ENCODE measurements at regions not wholly inside any gene's neighbourhood (a gene's known extent, or its start where the extent isn't known, plus 50 kb on each side); places are given as distances from the start of the nearest gene placed in this dataset.
A peak's percentile ranks its signal among the peaks of the same experiment; 100 is the strongest.
"Not testable (repeated sequence)": the region's sequence is repeated elsewhere in the genome, so short reads cannot be mapped to it uniquely, and the experiment has no call there.

DNA sequence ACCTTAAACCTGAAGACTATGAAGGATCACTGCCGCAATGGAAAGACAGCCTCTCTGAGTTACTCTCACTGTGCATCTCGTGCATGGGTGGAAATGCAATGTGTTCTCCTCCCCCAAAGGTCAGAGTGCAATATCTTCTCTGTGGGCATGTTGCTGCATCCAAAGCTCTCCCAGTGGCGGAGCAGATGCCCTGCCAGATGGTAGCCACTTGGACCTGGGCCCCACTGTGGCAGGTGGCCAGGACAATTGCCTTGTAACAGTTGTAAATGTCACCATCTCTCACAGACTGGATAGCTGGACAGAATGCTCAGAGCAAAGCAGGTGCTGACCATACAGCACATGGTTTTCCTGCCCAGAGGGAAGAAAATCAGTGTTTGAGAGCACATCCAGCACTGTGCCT is 542.0 kb downstream of the FAM181B start:
- TF ChIP-seq, protein P1, sequence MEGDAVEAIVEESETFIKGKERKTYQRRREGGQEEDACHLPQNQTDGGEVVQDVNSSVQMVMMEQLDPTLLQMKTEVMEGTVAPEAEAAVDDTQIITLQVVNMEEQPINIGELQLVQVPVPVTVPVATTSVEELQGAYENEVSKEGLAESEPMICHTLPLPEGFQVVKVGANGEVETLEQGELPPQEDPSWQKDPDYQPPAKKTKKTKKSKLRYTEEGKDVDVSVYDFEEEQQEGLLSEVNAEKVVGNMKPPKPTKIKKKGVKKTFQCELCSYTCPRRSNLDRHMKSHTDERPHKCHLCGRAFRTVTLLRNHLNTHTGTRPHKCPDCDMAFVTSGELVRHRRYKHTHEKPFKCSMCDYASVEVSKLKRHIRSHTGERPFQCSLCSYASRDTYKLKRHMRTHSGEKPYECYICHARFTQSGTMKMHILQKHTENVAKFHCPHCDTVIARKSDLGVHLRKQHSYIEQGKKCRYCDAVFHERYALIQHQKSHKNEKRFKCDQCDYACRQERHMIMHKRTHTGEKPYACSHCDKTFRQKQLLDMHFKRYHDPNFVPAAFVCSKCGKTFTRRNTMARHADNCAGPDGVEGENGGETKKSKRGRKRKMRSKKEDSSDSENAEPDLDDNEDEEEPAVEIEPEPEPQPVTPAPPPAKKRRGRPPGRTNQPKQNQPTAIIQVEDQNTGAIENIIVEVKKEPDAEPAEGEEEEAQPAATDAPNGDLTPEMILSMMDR (IDR thresholded peaks at IDR 0.05; ENCODE audit: borderline replicate concordance, extremely low read depth, insufficient read depth), result no peak
- no peaks in the 10 kb centered on the region for H3K36me3 ChIP-seq (ENCODE audit: control insufficient read depth in 2 of 3, insufficient read depth in 3 of 3, low read length in 3 of 3)
- intact Hi-C loops (cut with DNase I), result no loop called here
- no peak overlapping the region for H3K27ac ChIP-seq (ENCODE audit: low read depth in 2 of 2, low read length in 2 of 2)
- H3K4me3 ChIP-seq (ENCODE audit: low read length in 3 of 3), result no peak overlapping the region
- H3K27me3 ChIP-seq (ENCODE audit: control insufficient read depth, insufficient read depth, low read length), result no peaks in the 10 kb centered on the region
- H3K4me1 ChIP-seq (ENCODE audit: control insufficient read depth in 2 of 3, insufficient read depth in 2 of 3, low read depth in 1 of 3, low read length in 3 of 3), result peaks cover 0 to 3% (median 0%) of the 10 kb centered on the region in 3 donors
- no peak for FAIRE-seq
- no peaks in the 10 kb centered on the region for H3K9me3 ChIP-seq (ENCODE audit: control insufficient read depth in 2 of 3, insufficient read depth in 1 of 3, low read length in 3 of 3)
- DNase-seq, result peak in 1 of 5 donors; percentile 29
- no peak overlapping the region for H3K9ac ChIP-seq (ENCODE audit: low read length in 3 of 3)

DNA sequence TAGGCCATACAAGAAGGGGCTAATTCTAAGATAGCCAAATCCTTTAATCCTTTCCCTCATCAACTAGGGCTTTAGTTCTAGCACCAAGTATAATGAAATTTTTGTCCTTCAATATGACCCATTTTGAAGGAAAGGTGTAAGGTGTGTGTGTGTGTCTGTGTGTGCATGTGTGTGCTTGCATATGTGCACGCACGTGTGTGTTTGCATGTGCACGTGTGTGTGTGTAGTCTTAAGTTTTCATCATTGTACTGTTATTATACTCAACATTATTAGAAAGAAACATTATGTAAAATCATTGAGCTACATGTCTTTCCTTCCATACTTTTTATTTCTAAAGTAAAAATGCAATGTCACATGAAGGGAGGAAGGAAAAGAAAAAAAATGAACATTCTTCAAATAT is 547.7 kb downstream of the FAM181B start:
- no peaks in the 10 kb centered on the region for H3K4me1 ChIP-seq (ENCODE audit: control insufficient read depth in 2 of 3, insufficient read depth in 2 of 3, low read depth in 1 of 3, low read length in 3 of 3)
- intact Hi-C loops (cut with DNase I), result no loop called here
- no peak overlapping the region for H3K27ac ChIP-seq (ENCODE audit: low read depth in 2 of 2, low read length in 2 of 2)
- no peak for DNase-seq
- H3K36me3 ChIP-seq (ENCODE audit: control insufficient read depth in 2 of 3, insufficient read depth in 3 of 3, low read length in 3 of 3), result no peaks in the 10 kb centered on the region
- H3K27me3 ChIP-seq (ENCODE audit: control insufficient read depth, insufficient read depth, low read length), result no peaks in the 10 kb centered on the region
- H3K9me3 ChIP-seq (ENCODE audit: control insufficient read depth in 2 of 3, insufficient read depth in 1 of 3, low read length in 3 of 3), result no peaks in the 10 kb centered on the region
- TF ChIP-seq, protein P1 (IDR thresholded peaks at IDR 0.05; ENCODE audit: borderline replicate concordance, extremely low read depth, insufficient read depth), result no peak
- FAIRE-seq, result no peak
- H3K4me3 ChIP-seq (ENCODE audit: low read length in 3 of 3), result no peak overlapping the region
- no peak overlapping the region for H3K9ac ChIP-seq (ENCODE audit: low read length in 3 of 3)

DNA sequence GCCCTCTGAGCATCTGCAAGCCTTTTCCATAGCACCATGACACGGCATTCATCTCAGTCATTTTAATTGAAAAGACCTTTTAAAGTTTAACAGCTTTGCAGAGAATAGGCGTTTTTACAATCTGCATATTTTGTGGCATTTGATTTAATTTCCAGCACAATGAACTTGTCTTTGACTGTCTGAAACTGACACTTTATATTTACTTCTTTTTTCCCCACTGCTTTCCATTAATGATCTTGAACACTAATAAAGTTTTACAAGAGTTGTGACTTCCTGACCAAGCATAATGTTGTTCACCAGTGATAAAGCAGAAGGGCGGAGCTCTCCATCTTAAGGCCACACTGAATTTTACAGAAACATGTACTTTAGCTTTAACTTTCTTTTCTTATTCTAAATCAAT is 548.7 kb downstream of the FAM181B start:
- intact Hi-C loops (cut with DNase I), result no loop called here
- no peak overlapping the region for H3K27ac ChIP-seq (ENCODE audit: low read depth in 2 of 2, low read length in 2 of 2)
- H3K4me3 ChIP-seq (ENCODE audit: low read length in 3 of 3), result no peak overlapping the region
- H3K27me3 ChIP-seq (ENCODE audit: control insufficient read depth, insufficient read depth, low read length), result no peaks in the 10 kb centered on the region
- no peaks in the 10 kb centered on the region for H3K4me1 ChIP-seq (ENCODE audit: control insufficient read depth in 2 of 3, insufficient read depth in 2 of 3, low read depth in 1 of 3, low read length in 3 of 3)
- TF ChIP-seq, protein P1 (IDR thresholded peaks at IDR 0.05; ENCODE audit: borderline replicate concordance, extremely low read depth, insufficient read depth), result no peak
- no peaks in the 10 kb centered on the region for H3K9me3 ChIP-seq (ENCODE audit: control insufficient read depth in 2 of 3, insufficient read depth in 1 of 3, low read length in 3 of 3)
- no peak overlapping the region for H3K9ac ChIP-seq (ENCODE audit: low read length in 3 of 3)
- DNase-seq (peak in 1 of 5 donors; percentile 60), FAIRE-seq (no peak)
- H3K36me3 ChIP-seq (ENCODE audit: control insufficient read depth in 2 of 3, insufficient read depth in 3 of 3, low read length in 3 of 3), result no peaks in the 10 kb centered on the region

DNA sequence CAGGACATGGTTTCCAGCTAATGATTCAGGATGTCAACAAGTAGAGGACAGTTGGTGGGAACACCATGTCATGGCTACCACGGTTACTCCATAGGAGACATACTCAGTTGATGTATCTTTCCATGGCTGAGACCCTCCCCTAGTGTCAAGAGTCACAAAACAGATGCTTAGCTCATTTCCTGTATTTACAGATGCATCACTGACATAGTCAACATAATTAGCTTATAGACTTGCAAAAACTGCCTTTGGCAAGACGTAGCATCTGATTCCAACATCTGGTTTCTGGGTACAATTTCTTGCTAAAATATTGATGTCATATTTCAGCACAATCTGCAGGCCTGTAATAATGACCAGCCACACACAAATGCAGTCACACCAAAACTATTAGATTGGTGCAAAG is 550.3 kb downstream of the FAM181B start:
- intact Hi-C loops (cut with DNase I), result no loop called here
- Histone ChIP-seq H3K27me3 (ENCODE audit: control insufficient read depth, insufficient read depth, low read length) (no peaks in the 10 kb centered on the region), H3K36me3 (ENCODE audit: control insufficient read depth in 2 of 3, insufficient read depth in 3 of 3, low read length in 3 of 3) (no peaks in the 10 kb centered on the region), H3K27ac (ENCODE audit: low read depth in 2 of 2, low read length in 2 of 2) (no peak overlapping the region), H3K4me1 (ENCODE audit: control insufficient read depth in 2 of 3, insufficient read depth in 2 of 3, low read depth in 1 of 3, low read length in 3 of 3) (no peaks in the 10 kb centered on the region), H3K9ac (ENCODE audit: low read length in 3 of 3) (no peak overlapping the region), H3K9me3 (ENCODE audit: control insufficient read depth in 2 of 3, insufficient read depth in 1 of 3, low read length in 3 of 3) (no peaks in the 10 kb centered on the region), H3K4me3 (ENCODE audit: low read length in 3 of 3) (no peak overlapping the region)
- FAIRE-seq (no peak), DNase-seq (peak in 1 of 5 donors; percentile 26)
- TF ChIP-seq, protein P1 (IDR thresholded peaks at IDR 0.05; ENCODE audit: borderline replicate concordance, extremely low read depth, insufficient read depth), result no peak

DNA sequence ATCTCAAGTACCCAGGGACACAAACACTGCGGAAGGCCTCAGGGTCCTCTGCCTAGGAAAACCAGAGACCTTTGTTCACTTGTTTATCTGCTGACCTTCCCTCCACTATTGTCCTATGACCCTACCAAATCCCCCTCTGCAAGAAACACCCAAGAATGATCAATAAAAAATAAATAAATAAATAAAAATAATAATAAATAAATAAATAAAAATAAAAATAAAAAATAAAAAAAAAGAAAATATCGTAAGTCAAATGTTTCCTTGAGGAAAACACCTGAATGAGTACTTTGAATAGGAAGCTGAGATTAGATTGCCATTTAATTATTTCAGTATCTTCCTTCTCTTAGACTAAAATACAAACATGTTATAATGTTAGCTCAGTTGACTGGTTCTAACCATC is 551.0 kb downstream of the FAM181B start:
- H3K4me3 ChIP-seq (ENCODE audit: low read length in 3 of 3); H3K27me3 ChIP-seq (ENCODE audit: control insufficient read depth, insufficient read depth, low read length); H3K36me3 ChIP-seq (ENCODE audit: control insufficient read depth in 2 of 3, insufficient read depth in 3 of 3, low read length in 3 of 3); H3K4me1 ChIP-seq (ENCODE audit: control insufficient read depth in 2 of 3, insufficient read depth in 2 of 3, low read depth in 1 of 3, low read length in 3 of 3); FAIRE-seq; DNase-seq; H3K9me3 ChIP-seq (ENCODE audit: control insufficient read depth in 2 of 3, insufficient read depth in 1 of 3, low read length in 3 of 3); H3K27ac ChIP-seq (ENCODE audit: low read depth in 2 of 2, low read length in 2 of 2); H3K9ac ChIP-seq (ENCODE audit: low read length in 3 of 3); intact Hi-C loops (cut with DNase I): not testable (repeated sequence)

DNA sequence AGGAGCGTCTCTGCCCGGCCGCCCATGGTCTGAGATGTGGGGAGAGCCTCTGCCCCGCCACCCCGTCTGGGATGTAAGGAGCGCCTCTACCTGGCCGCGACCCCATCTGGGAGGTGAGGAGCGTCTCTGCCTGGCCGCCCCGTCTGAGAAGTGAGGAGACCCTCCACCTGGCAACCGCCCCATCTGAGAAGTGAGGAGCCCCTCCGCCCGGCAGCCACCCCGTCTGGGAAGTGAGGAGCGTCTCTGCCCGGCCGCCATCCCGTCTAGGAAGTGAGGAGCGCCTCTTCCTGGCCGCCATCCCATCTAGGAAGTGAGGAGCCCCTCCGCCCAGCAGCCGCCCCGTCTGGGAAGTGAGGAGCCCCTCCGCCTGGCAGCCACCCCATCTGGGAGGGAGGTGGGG is 551.9 kb downstream of the FAM181B start:
- FAIRE-seq; H3K4me3 ChIP-seq (ENCODE audit: low read length in 3 of 3); H3K27me3 ChIP-seq (ENCODE audit: control insufficient read depth, insufficient read depth, low read length); H3K9me3 ChIP-seq (ENCODE audit: control insufficient read depth in 2 of 3, insufficient read depth in 1 of 3, low read length in 3 of 3); H3K4me1 ChIP-seq (ENCODE audit: control insufficient read depth in 2 of 3, insufficient read depth in 2 of 3, low read depth in 1 of 3, low read length in 3 of 3); intact Hi-C loops (cut with DNase I); H3K9ac ChIP-seq (ENCODE audit: low read length in 3 of 3); H3K36me3 ChIP-seq (ENCODE audit: control insufficient read depth in 2 of 3, insufficient read depth in 3 of 3, low read length in 3 of 3); H3K27ac ChIP-seq (ENCODE audit: low read depth in 2 of 2, low read length in 2 of 2): not testable (repeated sequence)
- DNase-seq, result peak in 1 of 5 donors; percentile 59
